RWPE1 (cell line): ENCODE measurements at regions not wholly inside any gene's neighbourhood (a gene's known extent, or its start where the extent isn't known, plus 50 kb on each side); places are given as distances from the start of the nearest gene placed in this dataset.

Experiments used
- CTCF ChIA-PET: fragments of 350-600 bp; sonication (Branson Sonifier 250); formaldehyde crosslinking; extraction: SDS; loops from one replicate; lab custom pipeline; 2021; lab: Yijun Ruan, JAX
- POLR2A ChIA-PET: fragments of 400-600 bp; formaldehyde crosslinking; extraction: SDS; loops from one replicate; lab custom pipeline; 2020; ENCODE audit warnings: antibody characterized with exemption; ENCODE audit not compliant: low non-redundant PET; lab: Yijun Ruan, JAX
- DNase-seq: peaks from one replicate; pipeline ENCODE4 v3.0.0; 2012; ENCODE audit warnings: low spot score
- H3K27ac ChIP-seq: fragments of 450-650 bp; 2 replicates; pipeline ENCODE4 v1.5.1; 2017
- CTCF ChIP-seq: fragments of 450-650 bp; conservative IDR thresholded peaks from 2 replicates; pipeline ENCODE4 v1.5.1; 2017; ENCODE audit warnings: low read depth, mild to moderate bottlenecking

GRCh38 chr13:29961036-29961670 lies 110.7 kb upstream of the UBL3 start:
- no peak overlapping the region for H3K27ac ChIP-seq
- CTCF ChIA-PET, result interaction anchor here (0.7 kb wide), 1 partner anchor 140 kb away, joined by 4 read pairs; no protein-coding TSS in a partner anchor
- POLR2A ChIA-PET, result no interaction called here
- no peak for TF ChIP-seq CTCF
- no peak for DNase-seq

GRCh38 chr13:29959603-29960002 lies 109.2 kb upstream of the UBL3 start:
- POLR2A ChIA-PET, result no interaction called here

GRCh38 chr13:29959086-29959485 lies 108.7 kb upstream of the UBL3 start:
- DNase-seq, result no peak
- H3K27ac ChIP-seq, result no peak overlapping the region
- TF ChIP-seq CTCF, result no peak
- ChIA-PET POLR2A (no interaction called here), CTCF (no interaction called here)

More at GRCh38 chr13:29959603-29960002, 109.2 kb upstream of the UBL3 start:
- CTCF ChIA-PET, result no interaction called here
- TF ChIP-seq CTCF, result no peak
- H3K27ac ChIP-seq, result no peak overlapping the region
- no peak for DNase-seq

- POLR2A ChIA-PET, result no interaction called here
Observed at GRCh38 chr13:29958476-29958875, 108.1 kb upstream of the UBL3 start.

GRCh38 chr13:29957320-29957719 lies 106.9 kb upstream of the UBL3 start:
- no peak overlapping the region for H3K27ac ChIP-seq
- POLR2A ChIA-PET, result no interaction called here
- DNase-seq, result no peak
- CTCF ChIA-PET, result no interaction called here
- TF ChIP-seq CTCF, result no peak

More at GRCh38 chr13:29958476-29958875, 108.1 kb upstream of the UBL3 start:
- no peak for TF ChIP-seq CTCF
- H3K27ac ChIP-seq, result no peak overlapping the region
- CTCF ChIA-PET, result no interaction called here
- no peak for DNase-seq

- H3K27ac ChIP-seq, result no peak overlapping the region
- CTCF ChIA-PET, result no interaction called here
- POLR2A ChIA-PET, result no interaction called here
- DNase-seq, result no peak
- no peak for TF ChIP-seq CTCF
Observed at GRCh38 chr13:29956853-29957252, 106.4 kb upstream of the UBL3 start.
